Esophagus (tissue), 2 donors: ENCODE measurements at regions not wholly inside any gene's neighbourhood (a gene's known extent, or its start where the extent isn't known, plus 50 kb on each side); places are given as distances from the start of the nearest gene placed in this dataset.
"Not testable (repeated sequence)": the region's sequence is repeated elsewhere in the genome, so short reads cannot be mapped to it uniquely, and the experiment has no call there.

Experiments
- H3K27ac ChIP-seq, 2 donors: one replicate each; pipeline ENCODE4 v1.5.1; 2013; ENCODE audit warnings: low read depth in 2 of 2, mild to moderate bottlenecking in 2 of 2, inconsistent platforms in 1 of 2, low read length in 1 of 2, moderate library complexity in 1 of 2
- H3K27me3 ChIP-seq, 2 donors: one replicate each; pipeline ENCODE4 v1.6.1; 2013; ENCODE audit warnings: low read length in 2 of 2, control low read depth in 1 of 2, mild to moderate bottlenecking in 1 of 2; ENCODE audit not compliant: insufficient read depth in 2 of 2, control insufficient read depth in 1 of 2
- H3K36me3 ChIP-seq, 2 donors: one replicate each; pipeline ENCODE4 v1.6.1; 2013; ENCODE audit warnings: low read length in 1 of 2; ENCODE audit not compliant: control insufficient read depth in 2 of 2, insufficient read depth in 2 of 2
- H3K4me1 ChIP-seq, 2 donors: one replicate each; pipeline ENCODE4 v1.6.1; 2013; ENCODE audit warnings: low read length in 1 of 2; ENCODE audit not compliant: control insufficient read depth in 2 of 2, insufficient read depth in 2 of 2
- H3K4me3 ChIP-seq, 2 donors: one replicate each; pipeline ENCODE4 v1.5.1; 2013; ENCODE audit warnings: low read length in 2 of 2, mild to moderate bottlenecking in 2 of 2, low read depth in 1 of 2, moderate library complexity in 1 of 2
- H3K9me3 ChIP-seq, 2 donors: one replicate each; pipeline ENCODE4 v1.6.1; 2013; ENCODE audit warnings: mild to moderate bottlenecking in 2 of 2, low read depth in 1 of 2, low read length in 1 of 2, moderate library complexity in 1 of 2; ENCODE audit not compliant: control insufficient read depth in 2 of 2, insufficient read depth in 1 of 2
- WGBS, 2 donors: extraction: QIAGEN DNeasy Blood & Tissue Kit; methylation state at CpG; one replicate each; pipeline ENCODE4 v1.1.7; 2013; 5-methylcytosine and 5-hydroxymethylcytosine counted together
- donor health status: healthy with polysubstance abuse.
- donor health status: Bipolar disorder and iron deficiency.

- not testable (repeated sequence) for H3K4me3 ChIP-seq, H3K4me1 ChIP-seq, H3K36me3 ChIP-seq, H3K9me3 ChIP-seq, H3K27me3 ChIP-seq
- H3K27ac ChIP-seq, result peak overlapping the region in 1 of 2 donors; percentile 49
- 64 to 70% methylated on average over 5 of the region's 5 CpGs for WGBS, 2 donors
Measured at GRCh38 chr2:100751871-100752625, 67.9 kb upstream of the NPAS2 start.

GRCh38 chr2:100752628-100753333 lies 67.2 kb upstream of the NPAS2 start:
- no peaks in the 10 kb centered on the region for H3K9me3 ChIP-seq
- H3K4me3 ChIP-seq, result no peak overlapping the region
- peak overlapping the region in 1 of 2 donors; percentile 4 for H3K27ac ChIP-seq
- H3K36me3 ChIP-seq, result no peaks in the 10 kb centered on the region
- H3K27me3 ChIP-seq, result no peaks in the 10 kb centered on the region
- 11 to 33% methylated on average over 2 of the region's 2 CpGs for WGBS, 2 donors
- no peaks in the 10 kb centered on the region for H3K4me1 ChIP-seq

- no peaks in the 10 kb centered on the region for H3K36me3 ChIP-seq
Measured at GRCh38 chr2:100753444-100753843, 66.5 kb upstream of the NPAS2 start.

DNA sequence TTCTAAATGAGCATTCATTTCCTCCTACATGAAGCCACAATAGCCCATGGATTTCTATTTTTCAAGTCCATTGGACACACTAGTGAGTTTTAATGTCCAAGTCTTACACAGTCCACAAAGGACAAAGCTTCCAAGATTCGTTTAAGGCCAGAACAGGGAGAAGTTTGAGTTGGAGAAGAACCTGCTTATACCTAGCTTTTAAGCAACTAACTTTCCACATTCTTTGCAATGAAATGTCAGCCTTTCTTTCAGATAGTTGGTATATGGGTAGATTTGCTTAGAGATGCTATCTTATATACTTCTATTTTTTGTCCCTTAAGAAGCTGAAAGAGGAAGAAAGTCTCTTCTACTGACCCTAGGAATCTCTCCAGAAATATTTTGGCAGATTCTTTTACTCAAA lies 66.1 kb upstream of the NPAS2 start:
- H3K9me3 ChIP-seq, result no peaks in the 10 kb centered on the region
- H3K36me3 ChIP-seq, result no peaks in the 10 kb centered on the region
- 74 to 75% methylated on average over 1 of the region's 1 CpG for WGBS, 2 donors
- no peak overlapping the region for H3K4me3 ChIP-seq
- no peaks in the 10 kb centered on the region for H3K27me3 ChIP-seq
- H3K27ac ChIP-seq, result no peak overlapping the region
- H3K4me1 ChIP-seq, result no peaks in the 10 kb centered on the region

More at GRCh38 chr2:100753444-100753843, 66.5 kb upstream of the NPAS2 start:
- Histone ChIP-seq H3K4me3 (no peak overlapping the region), H3K27ac (no peak overlapping the region), H3K9me3 (no peaks in the 10 kb centered on the region), H3K4me1 (no peaks in the 10 kb centered on the region), H3K27me3 (no peaks in the 10 kb centered on the region)
- WGBS, 2 donors, result 84 to 91% methylated on average over 4 of the region's 4 CpGs

DNA sequence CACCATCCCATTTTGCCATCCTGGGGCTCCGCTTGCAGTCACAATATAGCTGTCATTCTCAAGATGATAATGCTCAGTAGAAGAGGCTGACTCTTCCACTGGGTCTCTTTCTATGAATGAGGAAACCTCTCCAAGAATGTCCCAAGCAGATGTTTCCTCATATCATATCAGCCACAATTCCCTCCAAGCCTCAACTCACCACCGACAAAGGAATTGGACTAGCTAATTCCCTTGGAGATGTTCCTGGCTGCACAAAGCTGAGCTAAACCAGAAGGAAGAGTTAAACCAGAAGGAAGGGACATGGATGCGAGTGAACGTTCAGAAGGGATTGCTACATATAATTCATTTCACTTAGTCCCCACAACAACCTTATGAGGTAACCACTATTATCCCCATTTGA lies 65.0 kb upstream of the NPAS2 start:
- no peak overlapping the region for H3K27ac ChIP-seq
- no peaks in the 10 kb centered on the region for H3K4me1 ChIP-seq
- H3K36me3 ChIP-seq, result no peaks in the 10 kb centered on the region
- no peak overlapping the region for H3K4me3 ChIP-seq
- H3K9me3 ChIP-seq, result no peaks in the 10 kb centered on the region
- WGBS, 2 donors, result 73 to 74% methylated on average over 4 of the region's 4 CpGs
- no peaks in the 10 kb centered on the region for H3K27me3 ChIP-seq

GRCh38 chr2:100755441-100755840 lies 64.5 kb upstream of the NPAS2 start:
- no peaks in the 10 kb centered on the region for H3K27me3 ChIP-seq
- H3K36me3 ChIP-seq, result no peaks in the 10 kb centered on the region
- 36 to 62% methylated on average over 2 of the region's 2 CpGs for WGBS, 2 donors
- H3K4me1 ChIP-seq, result no peaks in the 10 kb centered on the region
- H3K27ac ChIP-seq, result no peak overlapping the region
- H3K9me3 ChIP-seq, result no peaks in the 10 kb centered on the region
- no peak overlapping the region for H3K4me3 ChIP-seq

GRCh38 chr2:100756704-100757103 lies 63.2 kb upstream of the NPAS2 start:
- Histone ChIP-seq H3K27me3 (no peaks in the 10 kb centered on the region), H3K4me1 (no peaks in the 10 kb centered on the region), H3K9me3 (no peaks in the 10 kb centered on the region), H3K27ac (no peak overlapping the region), H3K36me3 (no peaks in the 10 kb centered on the region), H3K4me3 (no peak overlapping the region)
- WGBS, 2 donors, result 13 to 14% methylated on average over 1 of the region's 1 CpG

GRCh38 chr2:100757621-100758394 lies 62.1 kb upstream of the NPAS2 start:
- WGBS, 2 donors, result 47 to 59% methylated on average over 6 of the region's 6 CpGs
- Histone ChIP-seq H3K4me1 (no peaks in the 10 kb centered on the region), H3K9me3 (no peaks in the 10 kb centered on the region), H3K27me3 (no peaks in the 10 kb centered on the region), H3K27ac (peak overlapping the region in 1 of 2 donors; percentile 1), H3K4me3 (no peak overlapping the region), H3K36me3 (no peaks in the 10 kb centered on the region)

GRCh38 chr2:100759901-100760300 lies 60.0 kb upstream of the NPAS2 start:
- H3K27me3 ChIP-seq, result no peaks in the 10 kb centered on the region

More at GRCh38 chr2:100759901-100760300, 60.0 kb upstream of the NPAS2 start:
- WGBS, 2 donors, result 84 to 91% methylated on average over 4 of the region's 4 CpGs
- Histone ChIP-seq H3K27ac (no peak overlapping the region), H3K9me3 (no peaks in the 10 kb centered on the region), H3K4me1 (no peaks in the 10 kb centered on the region), H3K36me3 (no peaks in the 10 kb centered on the region), H3K4me3 (no peak overlapping the region)
